HepG2 (cell line): ENCODE measurements at regions not wholly inside any gene's neighbourhood (a gene's known extent, or its start where the extent isn't known, plus 50 kb on each side); places are given as distances from the start of the nearest gene placed in this dataset.

Experiments
- ETV6 ChIP-seq: sonication (generic); formaldehyde crosslinking; conservative IDR thresholded peaks from 2 replicates; pipeline ENCODE4 v1.4.0; 2020; ENCODE audit warnings: missing genetic modification reagents
- MIER2 ChIP-seq: IDR thresholded peaks from 2 replicates; pipeline ENCODE4 v1.6.1; 2016; ENCODE audit warnings: missing biosample characterization, missing genetic modification reagents
- PHF8 ChIP-seq: sonication (generic); formaldehyde crosslinking; IDR thresholded peaks from 2 replicates; pipeline ENCODE4 v1.5.0; 2020; ENCODE audit warnings: missing genetic modification reagents
- TCF7L2 ChIP-seq: IDR thresholded peaks from 2 replicates; pipeline ENCODE4 v1.6.1; 2011; ENCODE audit warnings: mild to moderate bottlenecking, low read depth, low read length, moderate library complexity
- TF ChIP-seq, protein P1 (sequence below): sonication (generic); formaldehyde crosslinking; IDR thresholded peaks from 2 replicates; pipeline ENCODE4 v1.5.0; 2020; ENCODE audit warnings: mild to moderate bottlenecking, missing genetic modification reagents, moderate library complexity
- TF ChIP-seq, protein P2 (sequence below): sonication (generic); formaldehyde crosslinking; IDR thresholded peaks from 2 replicates; pipeline ENCODE4 v1.5.0; 2020; ENCODE audit warnings: mild to moderate bottlenecking, missing genetic modification reagents

DNA sequence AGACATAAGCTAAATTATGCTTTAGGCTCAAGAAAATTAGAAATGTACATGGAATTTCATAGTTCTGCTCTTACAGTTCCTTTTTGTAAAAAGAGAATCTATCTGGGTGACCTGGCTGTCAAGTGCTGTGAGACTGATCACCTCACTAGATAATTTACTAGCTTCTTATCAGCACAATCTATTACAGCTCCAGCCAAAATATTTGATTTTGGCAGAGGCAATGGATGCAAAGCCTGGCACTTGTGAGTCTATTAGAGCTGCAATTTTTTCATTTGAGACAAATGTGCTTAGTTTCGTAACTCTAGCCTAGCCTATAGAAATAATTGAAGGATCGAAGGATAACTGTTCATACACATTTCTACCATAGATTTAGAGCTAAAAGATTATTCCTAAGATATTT, 927.5 kb downstream of the SLC6A15 start:
- TF ChIP-seq, protein P1, sequence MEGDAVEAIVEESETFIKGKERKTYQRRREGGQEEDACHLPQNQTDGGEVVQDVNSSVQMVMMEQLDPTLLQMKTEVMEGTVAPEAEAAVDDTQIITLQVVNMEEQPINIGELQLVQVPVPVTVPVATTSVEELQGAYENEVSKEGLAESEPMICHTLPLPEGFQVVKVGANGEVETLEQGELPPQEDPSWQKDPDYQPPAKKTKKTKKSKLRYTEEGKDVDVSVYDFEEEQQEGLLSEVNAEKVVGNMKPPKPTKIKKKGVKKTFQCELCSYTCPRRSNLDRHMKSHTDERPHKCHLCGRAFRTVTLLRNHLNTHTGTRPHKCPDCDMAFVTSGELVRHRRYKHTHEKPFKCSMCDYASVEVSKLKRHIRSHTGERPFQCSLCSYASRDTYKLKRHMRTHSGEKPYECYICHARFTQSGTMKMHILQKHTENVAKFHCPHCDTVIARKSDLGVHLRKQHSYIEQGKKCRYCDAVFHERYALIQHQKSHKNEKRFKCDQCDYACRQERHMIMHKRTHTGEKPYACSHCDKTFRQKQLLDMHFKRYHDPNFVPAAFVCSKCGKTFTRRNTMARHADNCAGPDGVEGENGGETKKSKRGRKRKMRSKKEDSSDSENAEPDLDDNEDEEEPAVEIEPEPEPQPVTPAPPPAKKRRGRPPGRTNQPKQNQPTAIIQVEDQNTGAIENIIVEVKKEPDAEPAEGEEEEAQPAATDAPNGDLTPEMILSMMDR (CRISPR knock-in tag): no peak
- TF ChIP-seq TCF7L2 (no peak), ETV6 (no peak), PHF8 (CRISPR knock-in tag) (no peak), MIER2 (CRISPR knock-in tag) (no peak)
- TF ChIP-seq, protein P2, sequence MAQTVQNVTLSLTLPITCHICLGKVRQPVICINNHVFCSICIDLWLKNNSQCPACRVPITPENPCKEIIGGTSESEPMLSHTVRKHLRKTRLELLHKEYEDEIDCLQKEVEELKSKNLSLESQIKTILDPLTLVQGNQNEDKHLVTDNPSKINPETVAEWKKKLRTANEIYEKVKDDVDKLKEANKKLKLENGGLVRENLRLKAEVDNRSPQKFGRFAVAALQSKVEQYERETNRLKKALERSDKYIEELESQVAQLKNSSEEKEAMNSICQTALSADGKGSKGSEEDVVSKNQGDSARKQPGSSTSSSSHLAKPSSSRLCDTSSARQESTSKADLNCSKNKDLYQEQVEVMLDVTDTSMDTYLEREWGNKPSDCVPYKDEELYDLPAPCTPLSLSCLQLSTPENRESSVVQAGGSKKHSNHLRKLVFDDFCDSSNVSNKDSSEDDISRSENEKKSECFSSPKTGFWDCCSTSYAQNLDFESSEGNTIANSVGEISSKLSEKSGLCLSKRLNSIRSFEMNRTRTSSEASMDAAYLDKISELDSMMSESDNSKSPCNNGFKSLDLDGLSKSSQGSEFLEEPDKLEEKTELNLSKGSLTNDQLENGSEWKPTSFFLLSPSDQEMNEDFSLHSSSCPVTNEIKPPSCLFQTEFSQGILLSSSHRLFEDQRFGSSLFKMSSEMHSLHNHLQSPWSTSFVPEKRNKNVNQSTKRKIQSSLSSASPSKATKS (CRISPR knock-in tag): no peak
